Keratinocyte (primary cell): ENCODE measurements at regions not wholly inside any gene's neighbourhood (a gene's known extent, or its start where the extent isn't known, plus 50 kb on each side); places are given as distances from the start of the nearest gene placed in this dataset.

Experiments
- DNase-seq: peaks from one replicate; pipeline ENCODE4 v3.0.0-alpha.2; 2011; ENCODE audit warnings: low read depth, missing footprints, low spot score
- FAIRE-seq: peaks from 2 replicates; lab custom pipeline; 2011; peaks lifted over from hg19 to GRCh38; lab: Jason Lieb, UNC
- H2AFZ ChIP-seq: 2 replicates; pipeline ENCODE4 v1.6.0; 2012; ENCODE audit warnings: low read length, control low read depth, inconsistent platforms; ENCODE audit not compliant: control insufficient read depth
- H3K27ac ChIP-seq: 2 replicates; pipeline ENCODE4 v1.5.1; 2011; ENCODE audit warnings: low read length; ENCODE audit not compliant: control insufficient read depth, insufficient read depth
- H3K27me3 ChIP-seq: 3 replicates; pipeline ENCODE4 v1.6.0; 2011; ENCODE audit warnings: low read length; ENCODE audit not compliant: control insufficient read depth, insufficient read depth; ENCODE audit errors: extremely low read depth
- H3K36me3 ChIP-seq, 2 experiments: 2 replicates in 1 of 2; 3 replicates in 1 of 2; pipeline ENCODE4 v1.5.1; 2011; ENCODE audit warnings: low read length in 2 of 2, mild to moderate bottlenecking in 1 of 2; ENCODE audit not compliant: control insufficient read depth in 2 of 2, insufficient read depth in 2 of 2; ENCODE audit errors: extremely low read depth in 1 of 2
- H3K4me1 ChIP-seq: 3 replicates; pipeline ENCODE4 v1.5.1; 2011; ENCODE audit warnings: low read length; ENCODE audit not compliant: control insufficient read depth, insufficient read depth; ENCODE audit errors: extremely low read depth
- H3K4me2 ChIP-seq: 3 replicates; pipeline ENCODE4 v1.6.0; 2011; ENCODE audit warnings: low read depth, low read length; ENCODE audit not compliant: control insufficient read depth, insufficient read depth; ENCODE audit errors: extremely low read depth
- H3K4me3 ChIP-seq, 3 experiments: fragments of 200-600 bp in 1 of 3; sonication (generic) in 1 of 3; 2 replicates in 2 of 3; 3 replicates in 1 of 3; pipeline ENCODE4 v1.5.1; 2011 to 2016; ENCODE audit warnings: low read length in 3 of 3, mild to moderate bottlenecking in 3 of 3, control low read depth in 2 of 3, inconsistent platforms in 1 of 3, low read depth in 1 of 3, mixed read lengths in 1 of 3, mixed run types in 1 of 3, moderate library complexity in 1 of 3; ENCODE audit not compliant: control insufficient read depth in 2 of 3, insufficient read depth in 2 of 3; ENCODE audit errors: extremely low read depth in 1 of 3
- H3K79me2 ChIP-seq: 2 replicates; pipeline ENCODE4 v1.6.0; 2012; ENCODE audit warnings: low read length; ENCODE audit not compliant: control insufficient read depth, insufficient read depth
- H3K9ac ChIP-seq: 3 replicates; pipeline ENCODE4 v1.6.0; 2011; ENCODE audit warnings: low read length; ENCODE audit not compliant: control insufficient read depth, insufficient read depth; ENCODE audit errors: extremely low read depth
- H3K9me1 ChIP-seq: 3 replicates; pipeline ENCODE4 v1.6.0; 2011; ENCODE audit warnings: low read length; ENCODE audit not compliant: control insufficient read depth, insufficient read depth; ENCODE audit errors: extremely low read depth
- H3K9me3 ChIP-seq: 2 replicates; pipeline ENCODE4 v1.5.1; 2012; ENCODE audit warnings: low read depth, low read length; ENCODE audit not compliant: control insufficient read depth
- H4K20me1 ChIP-seq: 3 replicates; pipeline ENCODE4 v1.6.0; 2011; ENCODE audit warnings: low read length; ENCODE audit not compliant: control insufficient read depth, insufficient read depth; ENCODE audit errors: extremely low read depth
- EZH2 ChIP-seq: IDR thresholded peaks from one replicate; pipeline ENCODE4 v1.6.1; 2012; ENCODE audit warnings: inconsistent platforms, mild to moderate bottlenecking, low read length, moderate library complexity
- dilution Hi-C: fragments of 300-500 bp; cut with MboI; formaldehyde crosslinking; loops from one replicate; pipeline ENCODE4 v1.7.0; 2020; ENCODE audit warnings: low sequenced_read_pairs; ENCODE audit not compliant: extremely low pct_ligation_motif_present
- TF ChIP-seq, protein P1 (sequence below), 3 experiments: IDR thresholded peaks in 1 of 3; conservative IDR thresholded peaks in 1 of 3; optimal IDR thresholded peaks in 1 of 3; 2 replicates in 2 of 3; 3 replicates in 1 of 3; pipeline versions ENCODE3 to v1.5.1; 2011; ENCODE audit warnings: low read length in 3 of 3, mild to moderate bottlenecking in 3 of 3, moderate library complexity in 2 of 3, control low read depth in 1 of 3, inconsistent platforms in 1 of 3; ENCODE audit not compliant: insufficient read depth in 2 of 3; ENCODE audit errors: extremely low read depth in 1 of 3

DNA sequence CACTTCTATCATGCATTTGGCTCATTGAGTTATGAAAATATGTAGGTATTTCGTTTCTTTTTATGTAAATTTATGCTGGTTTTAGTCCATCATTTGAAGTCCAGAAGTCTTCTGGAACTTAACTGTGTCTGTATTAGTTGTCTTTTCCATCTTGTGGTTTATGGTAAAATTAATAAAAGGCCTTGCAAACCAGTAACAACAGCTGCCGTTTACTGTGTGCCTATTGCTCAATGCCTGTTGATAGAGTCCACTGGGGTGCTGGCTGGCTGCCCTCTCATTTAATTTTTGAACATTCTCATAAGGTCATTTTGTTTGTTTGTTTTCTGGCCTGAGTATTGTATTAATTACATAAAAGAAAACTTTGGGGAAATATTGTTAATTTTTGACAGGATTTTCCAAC lies 98.0 kb downstream of the NAA11 start:
- dilution Hi-C loops: no loop called here
- Histone ChIP-seq H3K9me1 (no peaks in the 10 kb centered on the region), H3K27me3 (no peaks in the 10 kb centered on the region), H3K27ac (no peak overlapping the region), H3K4me3 (no peak overlapping the region), H3K9ac (no peak overlapping the region), H4K20me1 (no peaks in the 10 kb centered on the region), H2AFZ (no peak overlapping the region), H3K4me1 (no peaks in the 10 kb centered on the region), H3K9me3 (no peaks in the 10 kb centered on the region), H3K36me3 (no peaks in the 10 kb centered on the region), H3K79me2 (no peaks in the 10 kb centered on the region), H3K4me2 (no peak overlapping the region)
- DNase-seq (no peak), FAIRE-seq (no peak)
- TF ChIP-seq, protein P1, sequence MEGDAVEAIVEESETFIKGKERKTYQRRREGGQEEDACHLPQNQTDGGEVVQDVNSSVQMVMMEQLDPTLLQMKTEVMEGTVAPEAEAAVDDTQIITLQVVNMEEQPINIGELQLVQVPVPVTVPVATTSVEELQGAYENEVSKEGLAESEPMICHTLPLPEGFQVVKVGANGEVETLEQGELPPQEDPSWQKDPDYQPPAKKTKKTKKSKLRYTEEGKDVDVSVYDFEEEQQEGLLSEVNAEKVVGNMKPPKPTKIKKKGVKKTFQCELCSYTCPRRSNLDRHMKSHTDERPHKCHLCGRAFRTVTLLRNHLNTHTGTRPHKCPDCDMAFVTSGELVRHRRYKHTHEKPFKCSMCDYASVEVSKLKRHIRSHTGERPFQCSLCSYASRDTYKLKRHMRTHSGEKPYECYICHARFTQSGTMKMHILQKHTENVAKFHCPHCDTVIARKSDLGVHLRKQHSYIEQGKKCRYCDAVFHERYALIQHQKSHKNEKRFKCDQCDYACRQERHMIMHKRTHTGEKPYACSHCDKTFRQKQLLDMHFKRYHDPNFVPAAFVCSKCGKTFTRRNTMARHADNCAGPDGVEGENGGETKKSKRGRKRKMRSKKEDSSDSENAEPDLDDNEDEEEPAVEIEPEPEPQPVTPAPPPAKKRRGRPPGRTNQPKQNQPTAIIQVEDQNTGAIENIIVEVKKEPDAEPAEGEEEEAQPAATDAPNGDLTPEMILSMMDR (optimal IDR thresholded peaks at IDR 0.05 in 1 of 3, IDR thresholded peaks at IDR 0.05 in 1 of 3, conservative IDR thresholded peaks at IDR 0.05 in 1 of 3; ENCODE audit: extremely low read depth in 1 of 3, insufficient read depth in 2 of 3, low read length in 3 of 3): no peak
- TF ChIP-seq EZH2: no peak

GRCh38 chr4:79225360-79225759 lies 100.5 kb downstream of the NAA11 start:
- H4K20me1 ChIP-seq: no peaks in the 10 kb centered on the region
- DNase-seq (no peak), FAIRE-seq (no peak)
- no peaks in the 10 kb centered on the region for H3K9me1 ChIP-seq
- H2AFZ ChIP-seq: no peak overlapping the region
- H3K27me3 ChIP-seq: no peaks in the 10 kb centered on the region
- H3K79me2 ChIP-seq: no peaks in the 10 kb centered on the region
- H3K9ac ChIP-seq: no peak overlapping the region
- dilution Hi-C loops: no loop called here
- H3K4me2 ChIP-seq: no peak overlapping the region
- TF ChIP-seq EZH2: no peak
- TF ChIP-seq, protein P1 (optimal IDR thresholded peaks at IDR 0.05 in 1 of 3, IDR thresholded peaks at IDR 0.05 in 1 of 3, conservative IDR thresholded peaks at IDR 0.05 in 1 of 3; ENCODE audit: extremely low read depth in 1 of 3, insufficient read depth in 2 of 3, low read length in 3 of 3): no peak
- H3K36me3 ChIP-seq: no peaks in the 10 kb centered on the region
- H3K27ac ChIP-seq: no peak overlapping the region
- H3K9me3 ChIP-seq: no peaks in the 10 kb centered on the region
- H3K4me1 ChIP-seq: no peaks in the 10 kb centered on the region
- H3K4me3 ChIP-seq: no peak overlapping the region
